Left lung (tissue), 4 donors: ENCODE measurements at regions not wholly inside any gene's neighbourhood (a gene's known extent, or its start where the extent isn't known, plus 50 kb on each side); places are given as distances from the start of the nearest gene placed in this dataset.
A peak's percentile ranks its signal among the peaks of the same experiment; 100 is the strongest.

Source experiments
- ATAC-seq: fragments of 200-7000 bp; cut with Tn5 transposase; one replicate; pipeline ENCODE4 v1.9.1; 2020; ENCODE audit warnings: moderate library complexity
- DNase-seq, 4 donors: peaks; one replicate each; pipeline ENCODE4 v3.0.0-alpha.2; 2013 to 2020
- H3K27ac ChIP-seq, 2 donors: fragments of 200-600 bp; sonication (generic) in 1 of 2; one replicate each; pipeline versions ENCODE4 v1.5.0 to v1.8.0; 2020 to 2021
- H3K27me3 ChIP-seq, 2 donors: fragments of 200-600 bp; sonication (generic) in 1 of 2; one replicate each; pipeline versions ENCODE4 v1.5.0 to v1.8.0; 2020 to 2021
- H3K36me3 ChIP-seq, 2 donors: fragments of 200-600 bp; sonication (generic) in 1 of 2; one replicate each; pipeline versions ENCODE4 v1.5.0 to v1.8.0; 2020 to 2021
- H3K4me1 ChIP-seq, 2 donors: fragments of 200-600 bp; one replicate each; pipeline ENCODE4 v1.8.0; 2021
- H3K4me3 ChIP-seq, 2 donors: fragments of 200-600 bp; sonication (generic) in 1 of 2; one replicate each; pipeline versions ENCODE4 v1.5.0 to v1.8.0; 2020 to 2021; ENCODE audit warnings: mild to moderate bottlenecking in 1 of 2
- H3K9me3 ChIP-seq, 2 donors: fragments of 200-600 bp; sonication (generic) in 1 of 2; one replicate each; pipeline versions ENCODE4 v1.5.0 to v1.8.0; 2020 to 2021
- CTCF ChIP-seq, 2 donors: fragments of 200-600 bp; sonication (generic) in 1 of 2; IDR thresholded peaks; one replicate each; pipeline versions ENCODE4 v1.5.0 to v1.8.0; 2021; ENCODE audit warnings: antibody characterized with exemption in 2 of 2
- intact Hi-C, 2 donors: fragments of 100-400 bp; cut with DNase I; formaldehyde crosslinking; loops; one replicate each; pipeline versions ENCODE4 v1.11.2 to v1.14.2; 2022
- donor health status: DM: no; HTN: yes; CAD: no.
- donor health status: DM: no; HTN: no; CAD: no.

GRCh38 chr7:15860264-15860949 lies 173.9 kb upstream of the MEOX2 start:
- Histone ChIP-seq H3K27me3 (no peaks in the 10 kb centered on the region), H3K36me3 (no peaks in the 10 kb centered on the region), H3K27ac (no peak overlapping the region), H3K4me3 (no peak overlapping the region), H3K4me1 (peaks cover 0 to 8% of the 10 kb centered on the region in 2 donors), H3K9me3 (no peaks in the 10 kb centered on the region)
- TF ChIP-seq CTCF (IDR thresholded peaks at IDR 0.05): no peak
- no peak for DNase-seq
- intact Hi-C loops: no loop called here
- ATAC-seq: no peak

DNA sequence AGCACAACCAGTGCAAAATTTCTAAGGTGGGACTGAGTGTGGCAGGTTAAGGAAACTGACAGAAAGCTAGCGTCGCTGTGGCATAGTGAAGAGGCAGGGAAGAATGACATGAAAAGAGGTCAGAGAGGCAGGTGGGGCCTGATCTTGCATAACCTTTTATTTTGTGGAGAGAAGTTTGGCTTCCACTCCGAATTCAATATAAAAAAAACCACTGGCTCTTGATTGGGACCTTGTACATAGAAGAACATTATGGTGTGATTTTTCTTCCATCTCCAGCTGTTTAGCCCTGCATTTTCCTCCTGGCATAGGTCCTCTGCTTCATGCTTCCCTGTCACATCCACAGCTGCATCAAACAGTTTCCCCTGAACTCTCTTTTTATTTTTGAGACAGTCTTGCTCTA lies 170.5 kb upstream of the MEOX2 start:
- intact Hi-C loops: no loop called here
- Histone ChIP-seq H3K27ac (no peak overlapping the region), H3K4me1 (peaks cover 0 to 4% of the 10 kb centered on the region in 2 donors), H3K4me3 (no peak overlapping the region), H3K27me3 (no peaks in the 10 kb centered on the region), H3K9me3 (no peaks in the 10 kb centered on the region), H3K36me3 (no peaks in the 10 kb centered on the region)
- DNase-seq (no peak), ATAC-seq (no peak)
- no peak for TF ChIP-seq CTCF (IDR thresholded peaks at IDR 0.05)

GRCh38 chr7:15856311-15856710 lies 169.8 kb upstream of the MEOX2 start:
- TF ChIP-seq CTCF (IDR thresholded peaks at IDR 0.05): no peak
- H3K36me3 ChIP-seq: no peaks in the 10 kb centered on the region
- no peak overlapping the region for H3K27ac ChIP-seq
- H3K4me3 ChIP-seq: no peak overlapping the region
- ATAC-seq (no peak), DNase-seq (peak in 1 of 4 donors; percentile 44)
- peaks cover 0 to 3% of the 10 kb centered on the region in 2 donors for H3K4me1 ChIP-seq
- intact Hi-C loops: no loop called here
- H3K9me3 ChIP-seq: no peaks in the 10 kb centered on the region
- no peaks in the 10 kb centered on the region for H3K27me3 ChIP-seq

DNA sequence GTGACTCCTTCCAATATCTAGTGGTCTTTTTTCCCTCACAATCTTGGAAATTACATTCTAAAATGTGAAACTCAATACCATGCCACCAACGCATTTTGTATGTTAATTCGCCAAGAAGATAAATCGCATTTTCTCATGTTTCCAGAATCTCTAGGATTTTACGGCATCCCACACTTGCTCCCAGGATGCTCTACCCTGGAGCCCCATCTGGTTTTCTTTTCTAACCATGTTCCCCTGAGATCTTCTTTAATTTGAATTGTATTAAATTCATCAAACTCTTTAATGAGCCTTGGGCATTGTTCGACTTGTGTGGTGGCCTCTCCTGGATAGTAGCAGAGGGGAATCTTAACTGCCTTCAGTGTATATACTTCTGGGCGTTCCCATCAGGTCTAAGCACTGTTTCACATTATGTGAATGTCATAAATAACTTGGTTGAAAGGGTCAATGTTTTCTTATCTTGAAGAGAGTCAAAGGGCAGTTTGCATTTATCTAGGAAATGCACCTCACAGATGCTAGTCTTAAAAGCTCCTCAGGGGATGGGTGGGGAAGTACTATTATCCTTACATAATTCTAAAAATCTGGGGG lies 169.1 kb upstream of the MEOX2 start:
- no peaks in the 10 kb centered on the region for H3K36me3 ChIP-seq
- intact Hi-C loops: no loop called here
- H3K4me3 ChIP-seq: no peak overlapping the region
- H3K27ac ChIP-seq: no peak overlapping the region
- no peak for TF ChIP-seq CTCF (IDR thresholded peaks at IDR 0.05)
- peaks cover 0 to 3% of the 10 kb centered on the region in 2 donors for H3K4me1 ChIP-seq
- no peaks in the 10 kb centered on the region for H3K27me3 ChIP-seq
- H3K9me3 ChIP-seq: no peaks in the 10 kb centered on the region
- no peak for DNase-seq
- no peak for ATAC-seq

DNA sequence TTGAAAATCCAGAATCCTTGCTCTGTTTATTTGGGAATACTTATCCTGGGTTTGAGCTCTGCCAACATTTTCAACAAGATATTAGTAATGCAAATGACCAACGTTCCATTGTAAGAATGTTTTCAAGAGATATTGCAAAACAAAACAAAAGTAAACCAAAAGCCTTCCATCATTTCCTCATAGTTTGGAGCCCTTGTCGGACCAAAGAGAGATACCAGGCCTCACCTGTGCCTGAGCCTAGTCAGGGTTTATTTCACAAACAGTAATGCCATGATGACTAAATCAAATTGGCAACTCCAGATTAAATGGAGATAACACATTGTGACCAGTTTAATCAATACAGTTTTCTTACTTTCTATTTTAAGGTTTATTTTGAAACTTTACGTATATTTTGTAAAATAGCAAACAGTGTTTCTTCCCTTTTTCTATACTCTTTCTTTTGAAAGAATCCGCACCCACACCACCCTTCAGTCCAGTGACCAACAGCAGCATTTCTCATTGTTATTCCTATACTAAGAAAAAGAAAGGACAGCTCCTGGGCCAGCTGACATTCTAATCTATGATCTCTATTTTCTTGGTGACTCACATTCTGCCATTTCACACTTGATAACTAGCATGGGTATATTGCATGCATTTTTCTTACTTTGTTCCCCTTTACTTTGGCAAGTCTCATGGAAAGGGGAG lies 168.5 kb upstream of the MEOX2 start:
- ATAC-seq: peak; percentile 62
- Histone ChIP-seq H3K4me1 (peaks cover 0 to 3% of the 10 kb centered on the region in 2 donors), H3K9me3 (no peaks in the 10 kb centered on the region), H3K4me3 (no peak overlapping the region), H3K27me3 (no peaks in the 10 kb centered on the region), H3K36me3 (no peaks in the 10 kb centered on the region), H3K27ac (no peak overlapping the region)
- intact Hi-C loops: no loop called here
- TF ChIP-seq CTCF (IDR thresholded peaks at IDR 0.05): no peak
- no peak for DNase-seq
